ENCODE measurements at regions not wholly inside any gene's neighbourhood (a gene's known extent, or its start where the extent isn't known, plus 50 kb on each side); places are given as distances from the start of the nearest gene placed in this dataset.

DNA sequence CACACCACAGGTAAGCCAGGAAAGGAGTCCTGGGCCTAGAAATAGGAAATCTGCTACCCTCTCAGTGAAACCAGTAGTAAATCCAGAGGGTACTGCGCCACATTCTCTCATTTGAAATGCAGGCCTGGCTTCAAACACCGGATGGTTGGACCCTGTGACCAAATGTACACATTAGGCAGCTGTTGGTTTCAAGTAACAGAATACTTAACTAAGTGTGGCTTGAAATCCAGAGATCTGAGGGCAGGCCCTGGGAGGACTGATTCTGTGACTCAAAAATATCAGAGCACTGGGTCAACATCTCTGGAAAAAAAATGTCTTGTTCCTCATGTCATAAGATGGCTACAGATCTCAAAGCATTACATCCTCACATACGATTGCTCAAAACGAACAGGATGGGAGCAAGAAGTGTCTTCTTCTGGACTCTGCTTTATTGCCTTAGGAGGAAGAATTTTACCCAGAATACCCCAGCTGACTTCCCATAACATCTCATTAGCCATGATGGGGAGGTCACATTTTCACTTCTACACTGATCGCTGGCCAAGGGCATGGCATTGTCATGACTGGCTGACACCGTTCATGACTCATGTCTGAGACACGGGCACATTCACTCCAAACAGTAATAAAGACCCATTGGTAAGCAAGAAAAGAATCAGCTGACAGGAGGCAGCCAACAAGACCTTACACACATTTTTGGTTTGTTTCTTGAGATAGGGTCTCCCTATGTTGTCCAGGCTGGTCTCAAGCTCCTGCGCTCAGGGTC is 166.0 kb downstream of the ARRDC4 start:
- WGBS, 5 donors: 81 to 94% (median 84%) methylated on average over 8 of the region's 8 CpGs
- no peaks in the 10 kb centered on the region for H3K36me3 ChIP-seq
- DNase-seq: no peak
- H3K9me3 ChIP-seq: no peaks in the 10 kb centered on the region
- H3K4me1 ChIP-seq: no peaks in the 10 kb centered on the region
- H3K4me3 ChIP-seq: no peak overlapping the region
- H3K27me3 ChIP-seq (replicated peaks in 1 of 7): peaks cover 0 to 4% (median 0%) of the 10 kb centered on the region in 7 donors
- TF ChIP-seq POLR2A (IDR thresholded peaks at IDR 0.05) (no peak), POLR2AphosphoS5 (IDR thresholded peaks at IDR 0.05) (no peak)
- TF ChIP-seq, protein P1, sequence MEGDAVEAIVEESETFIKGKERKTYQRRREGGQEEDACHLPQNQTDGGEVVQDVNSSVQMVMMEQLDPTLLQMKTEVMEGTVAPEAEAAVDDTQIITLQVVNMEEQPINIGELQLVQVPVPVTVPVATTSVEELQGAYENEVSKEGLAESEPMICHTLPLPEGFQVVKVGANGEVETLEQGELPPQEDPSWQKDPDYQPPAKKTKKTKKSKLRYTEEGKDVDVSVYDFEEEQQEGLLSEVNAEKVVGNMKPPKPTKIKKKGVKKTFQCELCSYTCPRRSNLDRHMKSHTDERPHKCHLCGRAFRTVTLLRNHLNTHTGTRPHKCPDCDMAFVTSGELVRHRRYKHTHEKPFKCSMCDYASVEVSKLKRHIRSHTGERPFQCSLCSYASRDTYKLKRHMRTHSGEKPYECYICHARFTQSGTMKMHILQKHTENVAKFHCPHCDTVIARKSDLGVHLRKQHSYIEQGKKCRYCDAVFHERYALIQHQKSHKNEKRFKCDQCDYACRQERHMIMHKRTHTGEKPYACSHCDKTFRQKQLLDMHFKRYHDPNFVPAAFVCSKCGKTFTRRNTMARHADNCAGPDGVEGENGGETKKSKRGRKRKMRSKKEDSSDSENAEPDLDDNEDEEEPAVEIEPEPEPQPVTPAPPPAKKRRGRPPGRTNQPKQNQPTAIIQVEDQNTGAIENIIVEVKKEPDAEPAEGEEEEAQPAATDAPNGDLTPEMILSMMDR (IDR thresholded peaks at IDR 0.05 in 8 of 11, conservative IDR thresholded peaks at IDR 0.05 in 3 of 11): no peak
- no peak overlapping the region for H3K27ac ChIP-seq
- intact Hi-C loops (cut with DNase I; ENCODE audit: low total_unique reads): no loop called here

DNA sequence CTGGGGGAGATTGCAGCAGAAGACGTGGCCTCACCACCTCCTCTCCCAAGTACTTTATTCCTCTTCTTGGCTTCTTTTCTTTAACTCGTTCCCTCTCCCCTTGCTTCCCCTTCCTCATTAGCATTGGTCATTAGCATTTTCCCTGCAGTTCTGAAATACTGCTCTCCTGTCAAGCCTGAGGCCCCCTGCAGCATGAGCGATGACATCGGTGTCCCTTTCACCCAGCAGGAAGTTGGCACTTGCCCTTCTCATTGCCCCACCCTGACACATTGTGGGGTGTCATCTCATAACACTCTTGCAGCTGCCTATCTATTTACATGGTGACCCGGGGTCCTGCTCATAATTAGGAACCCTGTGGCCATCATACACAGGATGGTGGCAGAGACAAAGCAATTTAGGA is 167.1 kb downstream of the ARRDC4 start:
- H3K4me1 ChIP-seq: no peaks in the 10 kb centered on the region
- no peaks in the 10 kb centered on the region for H3K36me3 ChIP-seq
- no peak overlapping the region for H3K4me3 ChIP-seq
- H3K9me3 ChIP-seq: no peaks in the 10 kb centered on the region
- no peak for TF ChIP-seq POLR2AphosphoS5 (IDR thresholded peaks at IDR 0.05)
- no peak for TF ChIP-seq POLR2A (IDR thresholded peaks at IDR 0.05)
- TF ChIP-seq, protein P1 (IDR thresholded peaks at IDR 0.05 in 8 of 11, conservative IDR thresholded peaks at IDR 0.05 in 3 of 11): no peak
- no peak overlapping the region for H3K27ac ChIP-seq
- peaks cover 0 to 5% (median 0%) of the 10 kb centered on the region in 7 donors for H3K27me3 ChIP-seq (replicated peaks in 1 of 7)
- 27 to 38% (median 32%) methylated on average over 5 of the region's 5 CpGs for WGBS, 5 donors
- intact Hi-C loops (cut with DNase I; ENCODE audit: low total_unique reads): no loop called here
- DNase-seq: no peak

DNA sequence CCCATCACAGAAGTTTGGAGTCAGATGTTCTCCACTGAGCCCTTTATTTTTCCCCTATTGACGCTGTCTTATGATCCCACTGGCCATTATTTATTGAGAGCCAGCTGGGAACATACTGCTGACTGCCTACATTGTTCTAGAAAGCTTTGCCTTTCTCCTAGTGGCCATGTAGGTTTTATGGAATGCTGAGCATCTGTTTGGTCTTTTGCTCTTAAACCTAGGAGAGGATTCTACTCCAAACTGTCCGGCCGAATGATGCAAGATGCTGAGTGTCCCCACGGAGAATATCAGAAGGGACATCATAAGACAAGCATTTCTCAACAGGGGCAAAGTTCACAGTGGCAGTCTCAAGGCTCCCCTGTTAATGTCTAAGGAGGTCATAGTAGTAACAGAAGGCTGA is 171.4 kb downstream of the ARRDC4 start:
- Histone ChIP-seq H3K27me3 (replicated peaks in 1 of 7) (peaks cover 0 to 5% (median 0%) of the 10 kb centered on the region in 7 donors), H3K4me1 (no peaks in the 10 kb centered on the region), H3K9me3 (no peaks in the 10 kb centered on the region), H3K4me3 (no peak overlapping the region), H3K36me3 (no peaks in the 10 kb centered on the region), H3K27ac (no peak overlapping the region)
- TF ChIP-seq, protein P1 (IDR thresholded peaks at IDR 0.05 in 8 of 11, conservative IDR thresholded peaks at IDR 0.05 in 3 of 11): no peak
- no peak for TF ChIP-seq POLR2A (IDR thresholded peaks at IDR 0.05)
- no peak for TF ChIP-seq POLR2AphosphoS5 (IDR thresholded peaks at IDR 0.05)
- WGBS, 5 donors: 69 to 88% (median 72%) methylated on average over 4 of the region's 4 CpGs
- intact Hi-C loops (cut with DNase I; ENCODE audit: low total_unique reads): no loop called here
- no peak for DNase-seq

DNA sequence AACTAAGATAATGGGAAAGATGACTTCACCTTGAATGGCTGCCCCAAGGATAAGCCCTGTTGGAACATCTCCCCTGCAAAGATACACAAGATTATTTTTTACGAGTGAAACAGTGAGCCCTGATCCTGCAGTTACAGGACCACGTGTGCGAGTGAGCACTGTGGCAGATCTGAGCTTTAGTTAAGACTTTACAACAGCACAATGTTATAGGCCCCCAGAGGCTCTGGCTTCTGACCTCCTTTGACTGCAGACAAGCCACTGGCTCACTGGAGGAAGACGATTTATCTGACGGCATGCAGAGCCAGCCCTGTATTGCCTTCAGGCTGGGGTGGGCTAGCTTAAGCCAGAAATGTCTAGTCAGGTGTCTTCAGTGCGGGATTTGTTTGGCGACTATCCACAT is 174.4 kb downstream of the ARRDC4 start:
- no peak overlapping the region for H3K4me3 ChIP-seq
- no peaks in the 10 kb centered on the region for H3K9me3 ChIP-seq
- DNase-seq: no peak
- 87 to 89% (median 88%) methylated on average over 5 to 7 of the region's 7 CpGs for WGBS, 5 donors
- intact Hi-C loops (cut with DNase I; ENCODE audit: low total_unique reads): no loop called here
- H3K36me3 ChIP-seq: no peaks in the 10 kb centered on the region
- no peaks in the 10 kb centered on the region for H3K4me1 ChIP-seq
- TF ChIP-seq POLR2A (IDR thresholded peaks at IDR 0.05) (no peak), POLR2AphosphoS5 (IDR thresholded peaks at IDR 0.05) (no peak)
- TF ChIP-seq, protein P1 (IDR thresholded peaks at IDR 0.05 in 8 of 11, conservative IDR thresholded peaks at IDR 0.05 in 3 of 11): no peak
- peaks cover 0 to 5% (median 0%) of the 10 kb centered on the region in 7 donors for H3K27me3 ChIP-seq (replicated peaks in 1 of 7)
- H3K27ac ChIP-seq: no peak overlapping the region

Data from spleen (tissue), 11 donors.